Activated B cell treated with CpG ODN at 0.5 μM for 24 hours (primary cell): ENCODE measurements at regions not wholly inside any gene's neighbourhood (a gene's known extent, or its start where the extent isn't known, plus 50 kb on each side); places are given as distances from the start of the nearest gene placed in this dataset.

Experiments
- ATAC-seq: fragments of 200-7000 bp; cut with Tn5 transposase; one replicate; pipeline ENCODE4 v1.10.0; 2021; ENCODE audit warnings: low read depth, mild to moderate bottlenecking, moderate library complexity
- CTCF ChIA-PET: fragments of 350-600 bp; sonication (Branson Sonifier 250); formaldehyde crosslinking; loops from one replicate; lab custom pipeline; 2021; ENCODE audit warnings: antibody characterized with exemption; lab: Charles Lee
- POLR2A ChIA-PET: fragments of 350-600 bp; sonication (Branson Sonifier 250); formaldehyde crosslinking; loops from one replicate; lab custom pipeline; 2021; ENCODE audit warnings: antibody characterized with exemption; lab: Charles Lee
- DNase-seq: peaks from one replicate; pipeline ENCODE4 v3.0.0; 2022
- H3K27ac Mint-ChIP-seq: one replicate; pipeline ENCODE4 v1.8.0; 2020; ENCODE audit warnings: mixed read lengths
- H3K27me3 Mint-ChIP-seq: one replicate; pipeline ENCODE4 v1.8.0; 2021; ENCODE audit warnings: mixed read lengths
- H3K36me3 Mint-ChIP-seq: one replicate; pipeline ENCODE4 v1.8.0; 2021; ENCODE audit warnings: low read depth, mixed read lengths
- H3K4me1 Mint-ChIP-seq: one replicate; pipeline ENCODE4 v1.8.0; 2021; ENCODE audit warnings: mixed read lengths
- H3K4me3 Mint-ChIP-seq: one replicate; pipeline ENCODE4 v1.8.0; 2020; ENCODE audit warnings: mild to moderate bottlenecking, mixed read lengths
- H3K9me3 Mint-ChIP-seq: one replicate; pipeline ENCODE4 v1.8.0; 2020; ENCODE audit warnings: mixed read lengths
- CTCF ChIP-seq: fragments of 200-600 bp; IDR thresholded peaks from one replicate; pipeline ENCODE4 v1.8.0; 2022; ENCODE audit warnings: antibody characterized with exemption, mild to moderate bottlenecking
- intact Hi-C: fragments of 100-400 bp; cut with micrococcal nuclease; formaldehyde crosslinking; loops from one replicate; pipeline ENCODE4 v1.15.1; 2024

GRCh38 chr14:40727107-40727506 lies 879.6 kb upstream of the LRFN5 start:
- intact Hi-C loops, result no loop called here
- no peak for TF ChIP-seq CTCF
- ChIA-PET CTCF (no interaction called here), POLR2A (no interaction called here)
- no peak overlapping the region for H3K4me3 Mint-ChIP-seq
- no peaks in the 10 kb centered on the region for H3K27me3 Mint-ChIP-seq
- H3K36me3 Mint-ChIP-seq, result no peaks in the 10 kb centered on the region
- H3K4me1 Mint-ChIP-seq, result no peaks in the 10 kb centered on the region
- ATAC-seq (no peak), DNase-seq (no peak)
- H3K27ac Mint-ChIP-seq, result no peak overlapping the region
- peaks cover 20% of the 10 kb centered on the region for H3K9me3 Mint-ChIP-seq

DNA sequence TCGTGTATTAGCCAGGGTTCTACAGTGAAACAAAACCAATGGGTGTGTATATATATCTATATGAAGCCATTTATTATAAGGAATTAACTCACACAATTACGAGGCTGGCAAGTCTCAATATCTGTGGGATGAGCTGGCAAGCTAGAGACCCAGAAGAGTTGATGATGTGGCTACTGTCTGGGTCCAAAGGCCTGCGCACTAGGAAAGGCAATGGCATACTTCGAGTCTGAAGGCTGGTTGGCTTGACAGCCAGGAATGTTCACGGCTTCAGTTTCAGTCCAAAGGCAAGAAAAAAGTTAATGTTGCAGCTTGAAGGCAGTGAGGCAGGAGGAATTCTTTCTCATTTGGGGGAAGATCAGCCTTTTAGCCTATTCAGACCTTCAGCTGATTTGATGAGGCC lies 893.3 kb upstream of the LRFN5 start:
- TF ChIP-seq CTCF, result no peak
- ChIA-PET POLR2A (no interaction called here), CTCF (no interaction called here)
- no peak for DNase-seq
- Mint-ChIP-seq H3K27ac (no peak overlapping the region), H3K9me3 (peaks cover 25% of the 10 kb centered on the region), H3K36me3 (no peaks in the 10 kb centered on the region), H3K4me3 (no peak overlapping the region), H3K4me1 (no peaks in the 10 kb centered on the region), H3K27me3 (no peaks in the 10 kb centered on the region)
- intact Hi-C loops, result no loop called here
- no peak for ATAC-seq

DNA sequence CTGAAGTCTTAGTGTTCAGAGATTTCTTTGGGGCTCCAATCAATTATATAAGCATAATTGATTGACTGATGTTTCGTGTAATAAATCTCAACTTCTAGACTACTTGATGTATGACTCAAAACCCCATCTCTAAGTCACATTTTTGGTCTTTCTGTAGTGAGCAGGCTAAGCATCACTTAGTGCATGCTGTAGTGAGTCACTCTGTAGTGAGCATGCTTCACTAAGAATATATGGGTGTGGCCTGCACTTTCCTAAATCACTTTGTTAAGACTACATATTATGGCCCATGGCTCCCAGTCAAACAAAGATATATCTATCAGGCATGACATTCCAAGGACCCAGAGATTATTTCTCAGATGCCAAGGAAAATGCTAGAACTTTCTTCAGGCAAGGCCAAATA lies 909.4 kb upstream of the LRFN5 start:
- Mint-ChIP-seq H3K27ac (no peak overlapping the region), H3K9me3 (no peaks in the 10 kb centered on the region), H3K36me3 (no peaks in the 10 kb centered on the region), H3K4me3 (no peak overlapping the region), H3K27me3 (no peaks in the 10 kb centered on the region), H3K4me1 (no peaks in the 10 kb centered on the region)
- CTCF ChIA-PET, result no interaction called here
- POLR2A ChIA-PET, result no interaction called here
- DNase-seq (no peak), ATAC-seq (no peak)
- intact Hi-C loops, result no loop called here
- no peak for TF ChIP-seq CTCF

- H3K27ac Mint-ChIP-seq, result no peak overlapping the region
- no peaks in the 10 kb centered on the region for H3K4me1 Mint-ChIP-seq
- no peaks in the 10 kb centered on the region for H3K27me3 Mint-ChIP-seq
- intact Hi-C loops, result no loop called here
- no peak overlapping the region for H3K4me3 Mint-ChIP-seq
- CTCF ChIA-PET, result no interaction called here
- POLR2A ChIA-PET, result no interaction called here
- H3K9me3 Mint-ChIP-seq, result peaks cover 2% of the 10 kb centered on the region
- ATAC-seq (no peak), DNase-seq (no peak)
- no peaks in the 10 kb centered on the region for H3K36me3 Mint-ChIP-seq
- TF ChIP-seq CTCF, result no peak
Observed at GRCh38 chr14:40694023-40694422, 912.7 kb upstream of the LRFN5 start.

GRCh38 chr14:40691066-40691465 lies 915.6 kb upstream of the LRFN5 start:
- ChIA-PET POLR2A (no interaction called here), CTCF (no interaction called here)
- Mint-ChIP-seq H3K27ac (no peak overlapping the region), H3K36me3 (no peaks in the 10 kb centered on the region), H3K4me1 (no peaks in the 10 kb centered on the region), H3K4me3 (no peak overlapping the region), H3K27me3 (no peaks in the 10 kb centered on the region), H3K9me3 (peaks cover 2% of the 10 kb centered on the region)
- intact Hi-C loops, result no loop called here
- DNase-seq, result no peak
- no peak for TF ChIP-seq CTCF
- ATAC-seq, result no peak
